GM12872 (cell line): ENCODE measurements at regions not wholly inside any gene's neighbourhood (a gene's known extent, or its start where the extent isn't known, plus 50 kb on each side); places are given as distances from the start of the nearest gene placed in this dataset.

Experiments used
- TF ChIP-seq, protein P1 (sequence below): IDR thresholded peaks from 3 replicates; pipeline ENCODE4 v1.5.1; 2011; ENCODE audit warnings: low read depth, mild to moderate bottlenecking, low read length, moderate library complexity; ENCODE audit not compliant: insufficient read depth

DNA sequence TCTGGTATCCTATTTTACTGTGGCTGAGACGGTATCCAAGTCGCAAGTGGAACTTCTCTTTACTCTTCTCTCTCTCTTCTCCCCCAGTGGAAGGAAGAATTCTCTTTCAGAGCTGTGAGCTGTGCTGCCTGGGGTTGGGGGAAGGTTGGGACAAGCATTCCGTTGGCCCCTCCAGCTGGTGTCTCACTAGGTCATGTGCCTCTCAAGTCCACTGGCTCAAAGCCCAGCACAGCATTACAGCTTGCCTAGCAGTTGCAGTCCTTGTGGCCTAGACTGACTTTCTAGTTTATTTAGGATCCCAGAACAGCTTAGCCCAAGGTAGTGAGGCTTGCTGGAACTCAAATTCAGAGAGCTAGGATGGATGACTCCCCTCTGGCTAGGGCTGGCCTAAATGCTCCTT lies 76.1 kb upstream of the SPATA16 start:
- TF ChIP-seq, protein P1, sequence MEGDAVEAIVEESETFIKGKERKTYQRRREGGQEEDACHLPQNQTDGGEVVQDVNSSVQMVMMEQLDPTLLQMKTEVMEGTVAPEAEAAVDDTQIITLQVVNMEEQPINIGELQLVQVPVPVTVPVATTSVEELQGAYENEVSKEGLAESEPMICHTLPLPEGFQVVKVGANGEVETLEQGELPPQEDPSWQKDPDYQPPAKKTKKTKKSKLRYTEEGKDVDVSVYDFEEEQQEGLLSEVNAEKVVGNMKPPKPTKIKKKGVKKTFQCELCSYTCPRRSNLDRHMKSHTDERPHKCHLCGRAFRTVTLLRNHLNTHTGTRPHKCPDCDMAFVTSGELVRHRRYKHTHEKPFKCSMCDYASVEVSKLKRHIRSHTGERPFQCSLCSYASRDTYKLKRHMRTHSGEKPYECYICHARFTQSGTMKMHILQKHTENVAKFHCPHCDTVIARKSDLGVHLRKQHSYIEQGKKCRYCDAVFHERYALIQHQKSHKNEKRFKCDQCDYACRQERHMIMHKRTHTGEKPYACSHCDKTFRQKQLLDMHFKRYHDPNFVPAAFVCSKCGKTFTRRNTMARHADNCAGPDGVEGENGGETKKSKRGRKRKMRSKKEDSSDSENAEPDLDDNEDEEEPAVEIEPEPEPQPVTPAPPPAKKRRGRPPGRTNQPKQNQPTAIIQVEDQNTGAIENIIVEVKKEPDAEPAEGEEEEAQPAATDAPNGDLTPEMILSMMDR, result no peak

DNA sequence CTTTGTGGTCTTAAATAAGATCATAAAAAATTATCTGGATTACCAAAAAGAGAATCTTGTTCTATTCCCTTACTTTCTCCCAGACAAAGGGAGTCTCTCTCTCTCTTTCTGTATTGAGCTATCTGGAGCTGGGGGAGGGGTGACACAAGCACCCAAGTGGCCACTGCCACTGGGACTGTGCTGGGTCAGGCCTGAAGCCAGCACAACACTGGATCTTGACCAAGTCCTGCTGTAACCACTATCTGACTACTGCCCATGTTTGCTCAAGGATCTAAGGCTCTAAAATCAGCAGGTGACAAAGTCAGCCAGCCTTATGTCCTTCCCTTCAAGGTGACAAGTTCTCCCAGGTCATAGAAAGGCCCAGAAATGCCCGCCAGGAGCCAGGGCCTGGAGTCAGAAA lies 75.0 kb upstream of the SPATA16 start:
- TF ChIP-seq, protein P1, result no peak

DNA sequence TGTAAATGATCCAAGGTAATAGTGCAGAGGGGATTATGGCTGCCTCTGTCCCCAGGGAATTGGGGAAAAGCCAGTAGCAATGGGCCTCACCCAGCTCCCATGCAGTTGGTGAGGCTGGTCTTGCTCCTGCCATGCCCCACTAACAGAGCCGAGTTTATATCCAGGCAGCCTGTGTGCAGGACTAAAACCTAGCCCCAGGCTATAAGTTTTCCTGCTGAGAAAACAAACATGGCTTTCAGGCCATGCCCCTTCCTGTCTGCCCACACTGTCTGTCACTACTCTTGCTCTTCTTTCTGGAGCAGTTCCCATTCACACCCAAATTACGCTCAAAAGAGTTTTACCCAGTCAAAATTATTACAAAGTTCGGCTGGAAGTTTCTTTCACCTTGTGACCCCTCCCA lies 73.5 kb upstream of the SPATA16 start:
- TF ChIP-seq, protein P1, result no peak

DNA sequence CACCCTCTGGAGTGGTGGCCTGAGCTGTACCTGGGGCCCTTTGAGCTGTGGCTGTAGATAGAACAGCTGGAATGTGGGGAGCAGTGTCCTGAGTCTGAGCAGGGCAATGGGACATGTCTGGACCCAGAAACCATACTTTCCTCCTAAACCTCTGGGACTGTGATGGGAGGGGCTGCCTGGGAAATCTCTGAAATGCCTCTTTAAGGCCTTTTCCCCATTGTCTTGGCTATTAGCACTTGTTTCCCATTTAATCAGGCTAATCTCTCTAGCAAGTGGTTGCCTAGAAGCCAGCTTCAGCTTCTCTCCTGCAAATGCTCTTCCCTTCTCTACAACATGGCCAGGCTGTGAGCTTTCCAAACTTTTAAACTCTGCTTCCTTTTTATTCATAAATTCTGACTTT lies 58.5 kb upstream of the SPATA16 start:
- TF ChIP-seq, protein P1, result no peak

DNA sequence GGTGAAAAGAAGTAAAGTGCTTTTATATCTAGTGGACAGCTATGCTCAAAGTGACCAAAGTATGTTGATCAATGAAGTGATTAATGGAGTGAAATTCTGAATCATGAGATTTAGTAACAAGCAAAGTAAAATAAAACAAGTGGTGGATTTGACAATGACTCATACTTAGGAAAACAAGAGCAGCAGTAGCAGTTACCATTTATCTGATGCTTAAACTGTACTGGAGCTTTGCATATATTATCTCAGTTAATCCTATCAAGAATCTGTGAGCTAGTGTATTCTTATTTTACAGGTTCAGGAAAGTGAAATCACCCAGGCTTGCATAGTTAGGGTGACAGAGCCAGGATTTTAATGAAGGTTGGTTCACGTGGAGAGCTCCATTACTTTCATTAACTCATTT lies 50.6 kb upstream of the SPATA16 start:
- TF ChIP-seq, protein P1, result no peak
